ENCODE measurements at regions not wholly inside any gene's neighbourhood (a gene's known extent, or its start where the extent isn't known, plus 50 kb on each side); places are given as distances from the start of the nearest gene placed in this dataset.

DNA sequence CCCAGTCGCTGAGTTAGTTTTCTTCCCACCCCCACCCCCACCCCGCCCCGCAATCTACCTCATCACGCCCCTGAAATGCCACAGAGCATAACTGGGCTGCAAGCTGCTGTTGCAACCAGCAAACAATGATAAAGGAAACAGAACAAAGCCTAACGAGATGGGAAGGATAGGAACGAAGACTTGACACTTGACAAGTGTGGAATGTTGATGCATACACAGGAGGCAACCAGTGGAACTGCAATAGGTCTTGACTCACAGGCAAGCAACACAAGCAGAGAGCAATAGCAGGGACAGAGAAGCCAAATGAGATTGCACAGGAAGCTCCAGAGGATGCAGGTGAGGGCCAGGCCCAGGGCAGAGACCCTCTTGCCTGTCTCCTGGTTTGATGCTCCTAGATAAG is 225.9 kb downstream of the IGSF11 start:
- TF ChIP-seq, protein P1, sequence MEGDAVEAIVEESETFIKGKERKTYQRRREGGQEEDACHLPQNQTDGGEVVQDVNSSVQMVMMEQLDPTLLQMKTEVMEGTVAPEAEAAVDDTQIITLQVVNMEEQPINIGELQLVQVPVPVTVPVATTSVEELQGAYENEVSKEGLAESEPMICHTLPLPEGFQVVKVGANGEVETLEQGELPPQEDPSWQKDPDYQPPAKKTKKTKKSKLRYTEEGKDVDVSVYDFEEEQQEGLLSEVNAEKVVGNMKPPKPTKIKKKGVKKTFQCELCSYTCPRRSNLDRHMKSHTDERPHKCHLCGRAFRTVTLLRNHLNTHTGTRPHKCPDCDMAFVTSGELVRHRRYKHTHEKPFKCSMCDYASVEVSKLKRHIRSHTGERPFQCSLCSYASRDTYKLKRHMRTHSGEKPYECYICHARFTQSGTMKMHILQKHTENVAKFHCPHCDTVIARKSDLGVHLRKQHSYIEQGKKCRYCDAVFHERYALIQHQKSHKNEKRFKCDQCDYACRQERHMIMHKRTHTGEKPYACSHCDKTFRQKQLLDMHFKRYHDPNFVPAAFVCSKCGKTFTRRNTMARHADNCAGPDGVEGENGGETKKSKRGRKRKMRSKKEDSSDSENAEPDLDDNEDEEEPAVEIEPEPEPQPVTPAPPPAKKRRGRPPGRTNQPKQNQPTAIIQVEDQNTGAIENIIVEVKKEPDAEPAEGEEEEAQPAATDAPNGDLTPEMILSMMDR (IDR thresholded peaks at IDR 0.05; ENCODE audit: borderline replicate concordance, extremely low read depth, insufficient read depth): no peak

DNA sequence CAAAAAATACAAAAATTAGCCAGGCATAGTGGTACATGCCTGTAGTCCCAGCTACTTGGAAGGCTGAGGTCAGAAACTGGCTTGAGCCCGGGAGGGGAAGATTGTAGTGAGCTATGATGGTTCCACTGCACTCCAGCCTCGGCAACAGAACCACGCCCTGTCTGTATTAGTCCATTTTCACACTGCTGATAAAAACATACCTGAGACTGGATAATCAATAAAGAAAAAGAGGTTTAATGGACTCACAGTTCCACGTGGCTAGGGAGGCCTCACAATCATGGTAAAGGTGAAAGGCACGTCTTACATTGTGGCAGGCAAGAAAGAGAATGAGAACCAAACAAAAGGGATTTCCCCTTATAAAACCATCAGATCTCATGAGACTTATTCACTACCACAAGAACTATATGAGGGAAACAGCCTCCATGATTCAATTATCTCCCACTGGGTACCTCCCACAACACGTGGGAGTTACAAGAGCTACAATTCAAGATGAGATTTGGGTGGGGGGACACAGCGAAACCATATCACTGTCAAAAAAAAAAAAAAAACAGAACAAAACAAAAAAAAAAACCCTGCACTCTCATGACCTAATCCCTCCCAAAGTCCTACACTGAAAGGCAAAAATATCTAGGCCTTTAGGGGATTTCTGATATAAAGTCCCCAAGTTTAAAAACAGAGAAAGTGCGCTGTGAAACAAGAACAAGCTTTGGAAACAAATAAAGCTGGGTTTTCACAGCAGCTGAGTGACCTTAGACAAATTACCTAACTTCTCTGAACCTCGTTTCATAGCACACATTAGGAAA is 224.7 kb downstream of the IGSF11 start:
- Histone ChIP-seq H3K27me3 (ENCODE audit: control insufficient read depth, insufficient read depth, low read length) (no peaks in the 10 kb centered on the region), H3K4me1 (ENCODE audit: control insufficient read depth in 2 of 3, insufficient read depth in 2 of 3, low read depth in 1 of 3, low read length in 3 of 3) (no peaks in the 10 kb centered on the region), H3K9me3 (ENCODE audit: control insufficient read depth in 2 of 3, insufficient read depth in 1 of 3, low read length in 3 of 3) (no peaks in the 10 kb centered on the region), H3K4me3 (ENCODE audit: low read length in 3 of 3) (no peak overlapping the region), H3K36me3 (ENCODE audit: control insufficient read depth in 2 of 3, insufficient read depth in 3 of 3, low read length in 3 of 3) (no peaks in the 10 kb centered on the region), H3K27ac (ENCODE audit: low read depth in 2 of 2, low read length in 2 of 2) (no peak overlapping the region), H3K9ac (ENCODE audit: low read length in 3 of 3) (no peak overlapping the region)
- intact Hi-C loops (cut with DNase I): no loop called here
- FAIRE-seq: no peak
- TF ChIP-seq, protein P1 (IDR thresholded peaks at IDR 0.05; ENCODE audit: borderline replicate concordance, extremely low read depth, insufficient read depth): no peak
- DNase-seq: no peak

More for the DNA sequence above, 225.9 kb downstream of the IGSF11 start:
- intact Hi-C loops (cut with DNase I): no loop called here
- H3K9ac ChIP-seq (ENCODE audit: low read length in 3 of 3): no peak overlapping the region
- H3K9me3 ChIP-seq (ENCODE audit: control insufficient read depth in 2 of 3, insufficient read depth in 1 of 3, low read length in 3 of 3): no peaks in the 10 kb centered on the region
- DNase-seq (no peak), FAIRE-seq (no peak)
- H3K27ac ChIP-seq (ENCODE audit: low read depth in 2 of 2, low read length in 2 of 2): no peak overlapping the region
- H3K36me3 ChIP-seq (ENCODE audit: control insufficient read depth in 2 of 3, insufficient read depth in 3 of 3, low read length in 3 of 3): no peaks in the 10 kb centered on the region
- H3K4me3 ChIP-seq (ENCODE audit: low read length in 3 of 3): no peak overlapping the region
- H3K4me1 ChIP-seq (ENCODE audit: control insufficient read depth in 2 of 3, insufficient read depth in 2 of 3, low read depth in 1 of 3, low read length in 3 of 3): no peaks in the 10 kb centered on the region
- no peaks in the 10 kb centered on the region for H3K27me3 ChIP-seq (ENCODE audit: control insufficient read depth, insufficient read depth, low read length)

DNA sequence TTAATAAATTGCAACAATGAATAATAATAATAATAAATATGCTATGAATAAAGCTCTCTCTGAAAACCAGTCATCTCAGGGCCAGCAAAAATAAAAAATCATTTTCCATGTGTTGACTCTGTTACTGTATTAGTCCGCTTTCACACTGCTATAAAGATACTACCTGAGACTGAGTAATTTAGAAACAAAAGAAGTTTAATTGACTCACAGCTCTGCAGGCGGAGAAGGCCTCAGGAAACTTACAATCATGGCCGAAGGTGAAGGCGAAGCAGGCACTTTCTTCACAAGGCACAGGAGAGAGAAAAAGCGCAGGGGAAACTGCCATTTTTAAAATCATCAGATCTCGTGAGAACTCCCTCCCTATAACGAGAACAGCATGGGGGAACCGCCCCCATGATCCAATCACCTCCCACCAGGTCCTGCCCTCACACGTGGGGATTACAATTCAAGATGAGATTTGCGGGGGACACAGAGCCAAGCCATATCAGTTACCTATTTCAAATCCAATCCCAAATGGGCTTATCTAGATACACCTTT is 224.1 kb downstream of the IGSF11 start:
- DNase-seq (no peak), FAIRE-seq (no peak)
- Histone ChIP-seq H3K27ac (ENCODE audit: low read depth in 2 of 2, low read length in 2 of 2) (no peak overlapping the region), H3K9ac (ENCODE audit: low read length in 3 of 3) (no peak overlapping the region), H3K27me3 (ENCODE audit: control insufficient read depth, insufficient read depth, low read length) (no peaks in the 10 kb centered on the region), H3K4me1 (ENCODE audit: control insufficient read depth in 2 of 3, insufficient read depth in 2 of 3, low read depth in 1 of 3, low read length in 3 of 3) (no peaks in the 10 kb centered on the region), H3K9me3 (ENCODE audit: control insufficient read depth in 2 of 3, insufficient read depth in 1 of 3, low read length in 3 of 3) (no peaks in the 10 kb centered on the region), H3K4me3 (ENCODE audit: low read length in 3 of 3) (no peak overlapping the region), H3K36me3 (ENCODE audit: control insufficient read depth in 2 of 3, insufficient read depth in 3 of 3, low read length in 3 of 3) (no peaks in the 10 kb centered on the region)
- intact Hi-C loops (cut with DNase I): no loop called here
- TF ChIP-seq, protein P1 (IDR thresholded peaks at IDR 0.05; ENCODE audit: borderline replicate concordance, extremely low read depth, insufficient read depth): no peak

Data from kidney (tissue), 13 donors.